Heart left ventricle (tissue), 16 donors: ENCODE measurements at regions not wholly inside any gene's neighbourhood (a gene's known extent, or its start where the extent isn't known, plus 50 kb on each side); places are given as distances from the start of the nearest gene placed in this dataset.

Experiments
- ATAC-seq, 4 donors: fragments of 200-7000 bp; cut with Tn5 transposase; one replicate each; pipeline ENCODE4 v1.9.1; 2020 to 2022; ENCODE audit warnings: moderate library complexity in 4 of 4, mild to moderate bottlenecking in 3 of 4, moderate number of reproducible peaks in 1 of 4
- DNase-seq, 5 donors: peaks; one replicate each; pipeline ENCODE4 v3.0.0-alpha.2; 2020
- H3K27ac ChIP-seq, 12 donors: fragments of 200-600 bp; sonication (generic) in 4 of 12; one replicate each; pipeline versions ENCODE4 v1.5.0 to v1.8.0; 2016 to 2022; ENCODE audit warnings: mild to moderate bottlenecking in 2 of 12
- H3K27me3 ChIP-seq, 9 donors: fragments of 200-600 bp; sonication (generic) in 2 of 9; one replicate each; pipeline versions ENCODE4 v1.5.1 to v1.8.0; 2016 to 2022; ENCODE audit warnings: mild to moderate bottlenecking in 3 of 9
- H3K36me3 ChIP-seq, 9 donors: fragments of 200-600 bp; sonication (generic) in 2 of 9; one replicate each; pipeline versions ENCODE4 v1.5.0 to v1.8.0; 2018 to 2022; ENCODE audit warnings: mild to moderate bottlenecking in 2 of 9
- H3K4me1 ChIP-seq, 12 donors: fragments of 200-600 bp; sonication (generic) in 4 of 12; one replicate each; pipeline versions ENCODE4 v1.5.0 to v1.8.0; 2016 to 2022; ENCODE audit warnings: mild to moderate bottlenecking in 3 of 12
- H3K4me3 ChIP-seq, 12 donors: fragments of 200-600 bp; sonication (generic) in 4 of 12; one replicate each; pipeline versions ENCODE4 v1.5.0 to v1.8.0; 2017 to 2022; ENCODE audit warnings: mild to moderate bottlenecking in 9 of 12, moderate library complexity in 4 of 12
- H3K9me3 ChIP-seq, 12 donors: fragments of 200-600 bp; sonication (generic) in 4 of 12; one replicate each; pipeline versions ENCODE4 v1.5.0 to v1.8.0; 2016 to 2022; ENCODE audit warnings: mild to moderate bottlenecking in 1 of 12
- CTCF ChIP-seq, 12 donors: fragments of 200-600 bp; sonication (generic) in 4 of 12; IDR thresholded peaks; one replicate each; pipeline versions ENCODE4 v1.5.0 to v1.8.0; 2018 to 2022; ENCODE audit warnings: antibody characterized with exemption in 12 of 12, mild to moderate bottlenecking in 5 of 12
- POLR2A ChIP-seq, 2 donors: fragments of 450-650 bp; IDR thresholded peaks; one replicate each; pipeline ENCODE4 v1.6.1; 2017; ENCODE audit warnings: antibody characterized with exemption in 2 of 2, mild to moderate bottlenecking in 2 of 2, moderate library complexity in 2 of 2
- WGBS, 4 donors: extraction: QIAGEN DNeasy Blood & Tissue Kit in 2 of 4; methylation state at CpG; one replicate each; pipeline versions ENCODE4 v1.1.5 to v1.1.7; 2013 to 2018; 5-methylcytosine and 5-hydroxymethylcytosine counted together
- intact Hi-C, 10 donors: fragments of 100-400 bp; cut with DNase I; formaldehyde crosslinking; loops; one replicate each; pipeline versions ENCODE4 v1.11.1 to v1.14.2; 2022
- donor health status: ischemic (EF 13 %, LVEDD 7.1; RV severe dilation, severe dysfunction).
- donor health status: healthy with polysubstance abuse.
- donor health status: DM: no; HTN: yes; CAD: no.
- donor health status: DM: no; HTN: no; CAD: no.
- donor health status: ischemic (EF 25% LVEDD 6.9; RV normal size, moderate dysfunction).
- donor health status: ischemic (EF 25% LVEDD 5.7; RV mildly dilated, moderate dysfunction).
- donor health status: healthy.
- donor health status: DM: yes; HTN: yes; CAD: no.
- donor health status: ischemic (EF 35%, LVEDD 5.7; RV mildly dilated, moderate dysfunction).
- donor health status: nonischemic (EF 11% LVEDD 7.7; RV severe dilation, severe dysfunction).
- donor health status: DM: yes; HTN: yes; CAD: no.
- donor health status: PGD.
- donor health status: ischemic (EF 29% LVEDD 5.4; RV normal size, mild dysfunction).
- donor health status: nonischemic (EF 23%, LVEDD 6.1; RV moderate dilation, normal function).

- no peak for ATAC-seq
- Histone ChIP-seq H3K9me3 (peaks cover 0 to 3% (median 0%) of the 10 kb centered on the region in 12 donors), H3K4me1 (no peaks in the 10 kb centered on the region), H3K27ac (no peak overlapping the region), H3K27me3 (no peaks in the 10 kb centered on the region), H3K4me3 (no peak overlapping the region), H3K36me3 (no peaks in the 10 kb centered on the region)
- WGBS, 4 donors: 85 to 100% (median 96%) methylated on average over 1 of the region's 1 CpG
- TF ChIP-seq POLR2A (IDR thresholded peaks at IDR 0.05) (no peak), CTCF (IDR thresholded peaks at IDR 0.05) (no peak)
- intact Hi-C loops: no loop called here
- DNase-seq: no peak
Measured at GRCh38 chr1:218575079-218575478, 229.9 kb downstream of the TGFB2 start.

- ATAC-seq (no peak), DNase-seq (no peak)
- intact Hi-C loops: no loop called here
- H3K4me1 ChIP-seq: no peaks in the 10 kb centered on the region
- peaks cover 0 to 3% (median 0%) of the 10 kb centered on the region in 12 donors for H3K9me3 ChIP-seq
- no peak overlapping the region for H3K4me3 ChIP-seq
- 71 to 84% (median 80%) methylated on average over 1 of the region's 1 CpG for WGBS, 4 donors
- H3K36me3 ChIP-seq: no peaks in the 10 kb centered on the region
- TF ChIP-seq CTCF (IDR thresholded peaks at IDR 0.05): no peak
- no peak for TF ChIP-seq POLR2A (IDR thresholded peaks at IDR 0.05)
- no peak overlapping the region for H3K27ac ChIP-seq
- H3K27me3 ChIP-seq: no peaks in the 10 kb centered on the region
Measured at GRCh38 chr1:218575856-218576255, 230.7 kb downstream of the TGFB2 start.

GRCh38 chr1:218582646-218583045, 237.5 kb downstream of the TGFB2 start:
- intact Hi-C loops: loop anchor here in 1 of 10 donors (10.0 kb wide), 1 partner anchor 482 kb away; no protein-coding TSS in a partner anchor
- Histone ChIP-seq H3K36me3 (no peaks in the 10 kb centered on the region), H3K9me3 (peaks cover 0 to 7% (median 0%) of the 10 kb centered on the region in 12 donors), H3K4me1 (peaks cover 0 to 20% (median 5%) of the 10 kb centered on the region in 12 donors), H3K27me3 (no peaks in the 10 kb centered on the region), H3K27ac (no peak overlapping the region), H3K4me3 (no peak overlapping the region)
- ATAC-seq (no peak), DNase-seq (no peak)
- TF ChIP-seq POLR2A (IDR thresholded peaks at IDR 0.05) (no peak), CTCF (IDR thresholded peaks at IDR 0.05) (no peak)

GRCh38 chr1:218584418-218585155, 239.5 kb downstream of the TGFB2 start:
- Histone ChIP-seq H3K27ac (no peak overlapping the region), H3K36me3 (no peaks in the 10 kb centered on the region), H3K9me3 (peaks cover 0 to 7% (median 0%) of the 10 kb centered on the region in 12 donors), H3K4me3 (no peak overlapping the region), H3K4me1 (peaks cover 0 to 24% (median 5%) of the 10 kb centered on the region in 12 donors), H3K27me3 (no peaks in the 10 kb centered on the region)
- WGBS, 4 donors: 58 to 93% (median 73%) methylated on average over 2 to 3 of the region's 3 CpGs
- ATAC-seq: no peak
- no peak for DNase-seq
- TF ChIP-seq POLR2A (IDR thresholded peaks at IDR 0.05) (no peak), CTCF (IDR thresholded peaks at IDR 0.05) (no peak)
- intact Hi-C loops: loop anchor here in 1 of 10 donors (10.0 kb wide), 1 partner anchor 480 kb away; no protein-coding TSS in a partner anchor
